Osteoblast (primary cell): ENCODE measurements at regions not wholly inside any gene's neighbourhood (a gene's known extent, or its start where the extent isn't known, plus 50 kb on each side); places are given as distances from the start of the nearest gene placed in this dataset.

Source experiments
- DNase-seq: peaks from one replicate; pipeline ENCODE4 v3.0.0; 2011; ENCODE audit warnings: low spot score, mixed read lengths; ENCODE audit not compliant: insufficient read length; ENCODE audit errors: missing footprints
- H2AFZ ChIP-seq: 2 replicates; pipeline ENCODE4 v1.6.0; 2011; ENCODE audit warnings: mild to moderate bottlenecking, low read length
- H3K27ac ChIP-seq: 2 replicates; pipeline ENCODE4 v1.5.1; 2011; ENCODE audit warnings: mild to moderate bottlenecking, low read depth, low read length, moderate library complexity
- H3K27me3 ChIP-seq: 2 replicates; pipeline ENCODE4 v1.6.0; 2012; ENCODE audit warnings: mild to moderate bottlenecking, control low read depth, inconsistent platforms, low read length, moderate library complexity; ENCODE audit not compliant: insufficient read depth
- H3K36me3 ChIP-seq: 2 replicates; pipeline ENCODE4 v1.5.1; 2011; ENCODE audit warnings: mild to moderate bottlenecking, low read length, control low read depth, moderate library complexity; ENCODE audit not compliant: insufficient read depth
- H3K4me1 ChIP-seq: 2 replicates; pipeline ENCODE4 v1.5.1; 2011; ENCODE audit warnings: mild to moderate bottlenecking, low read length, control low read depth, moderate library complexity; ENCODE audit not compliant: insufficient read depth
- H3K4me2 ChIP-seq: 2 replicates; pipeline ENCODE4 v1.6.0; 2011; ENCODE audit warnings: mild to moderate bottlenecking, low read length; ENCODE audit not compliant: insufficient read depth
- H3K4me3 ChIP-seq: fragments of 200-600 bp; sonication (generic); 3 replicates; pipeline ENCODE4 v1.5.1; 2012; ENCODE audit warnings: mild to moderate bottlenecking, low read length, inconsistent platforms; ENCODE audit not compliant: insufficient read depth
- H3K79me2 ChIP-seq: 2 replicates; pipeline ENCODE4 v1.6.0; 2012; ENCODE audit warnings: mild to moderate bottlenecking, low read length, control low read depth, inconsistent platforms; ENCODE audit not compliant: insufficient read depth
- H3K9me3 ChIP-seq: 2 replicates; pipeline ENCODE4 v1.5.1; 2011; ENCODE audit warnings: low read depth, low read length, control low read depth
- H4K20me1 ChIP-seq: 2 replicates; pipeline ENCODE4 v1.6.0; 2012; ENCODE audit warnings: mild to moderate bottlenecking, low read length, control low read depth; ENCODE audit not compliant: insufficient read depth
- CTCF ChIP-seq: IDR thresholded peaks from 2 replicates; pipeline ENCODE4 v1.5.1; 2011; ENCODE audit warnings: mild to moderate bottlenecking, low read depth, low read length, moderate library complexity; ENCODE audit errors: extremely low read depth

DNA sequence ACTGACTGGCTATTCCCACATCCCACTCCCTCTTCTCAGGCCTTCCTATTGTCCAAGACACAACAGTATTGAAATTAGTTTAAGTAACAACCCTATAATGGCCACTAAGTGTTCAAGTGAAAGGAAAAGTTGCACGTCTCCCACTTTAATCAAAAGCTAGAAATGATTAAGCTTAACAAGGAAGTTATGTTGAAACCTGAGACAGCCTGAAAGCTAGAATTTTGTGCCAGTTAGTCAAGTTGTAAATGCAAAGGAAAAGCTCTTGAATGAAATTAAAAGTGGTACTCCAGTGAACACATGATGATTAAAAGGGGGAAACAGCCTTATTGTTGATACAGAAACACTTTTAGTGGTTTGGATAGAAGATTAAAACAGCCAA, 332.7 kb downstream of the CASP12 start:
- no peak overlapping the region for H2AFZ ChIP-seq
- no peaks in the 10 kb centered on the region for H3K4me1 ChIP-seq
- TF ChIP-seq CTCF = no peak
- H4K20me1 ChIP-seq = no peaks in the 10 kb centered on the region
- H3K4me3 ChIP-seq = no peak overlapping the region
- H3K79me2 ChIP-seq = no peaks in the 10 kb centered on the region
- H3K4me2 ChIP-seq = no peak overlapping the region
- no peaks in the 10 kb centered on the region for H3K36me3 ChIP-seq
- H3K27me3 ChIP-seq = no peaks in the 10 kb centered on the region
- DNase-seq = no peak
- H3K9me3 ChIP-seq = no peaks in the 10 kb centered on the region
- H3K27ac ChIP-seq = no peak overlapping the region

DNA sequence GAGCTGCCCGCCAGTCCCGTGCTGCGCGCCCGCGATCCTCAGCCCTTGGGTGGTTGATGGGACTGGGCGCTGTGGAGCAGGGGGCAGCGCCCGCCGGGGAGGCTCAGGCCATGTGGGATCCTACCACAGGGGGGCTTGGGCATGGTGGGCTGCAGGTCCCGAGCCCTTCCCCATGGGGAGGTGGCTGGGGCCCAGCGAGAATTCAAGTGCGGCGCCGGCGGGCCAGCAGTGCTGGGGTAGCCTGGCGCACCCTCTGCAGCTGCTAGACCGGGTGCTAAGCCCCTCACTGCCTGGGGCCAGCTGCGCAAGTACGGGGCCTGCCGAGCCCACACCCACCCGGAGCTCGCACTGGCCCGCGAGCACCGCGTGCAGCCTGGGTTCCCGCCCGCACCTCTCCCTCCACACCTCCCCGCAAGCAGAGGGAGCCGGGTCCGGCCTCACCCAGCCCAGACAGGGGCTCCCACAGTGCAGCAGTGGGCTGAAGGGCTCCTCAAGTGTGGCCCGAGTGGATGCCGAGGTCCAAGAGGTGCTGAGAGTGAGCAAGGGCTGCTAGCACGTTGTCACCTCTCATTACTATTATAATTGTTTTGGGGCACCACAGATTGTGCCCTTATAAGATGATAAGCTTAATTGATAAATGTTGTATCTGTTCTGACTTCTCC, 333.2 kb downstream of the CASP12 start:
- H4K20me1 ChIP-seq = no peaks in the 10 kb centered on the region
- no peaks in the 10 kb centered on the region for H3K36me3 ChIP-seq
- H3K9me3 ChIP-seq = no peaks in the 10 kb centered on the region
- no peak overlapping the region for H2AFZ ChIP-seq
- H3K79me2 ChIP-seq = no peaks in the 10 kb centered on the region
- no peak overlapping the region for H3K27ac ChIP-seq
- no peaks in the 10 kb centered on the region for H3K27me3 ChIP-seq
- no peak for TF ChIP-seq CTCF
- no peak overlapping the region for H3K4me2 ChIP-seq
- no peak for DNase-seq
- no peak overlapping the region for H3K4me3 ChIP-seq
- H3K4me1 ChIP-seq = no peaks in the 10 kb centered on the region

DNA sequence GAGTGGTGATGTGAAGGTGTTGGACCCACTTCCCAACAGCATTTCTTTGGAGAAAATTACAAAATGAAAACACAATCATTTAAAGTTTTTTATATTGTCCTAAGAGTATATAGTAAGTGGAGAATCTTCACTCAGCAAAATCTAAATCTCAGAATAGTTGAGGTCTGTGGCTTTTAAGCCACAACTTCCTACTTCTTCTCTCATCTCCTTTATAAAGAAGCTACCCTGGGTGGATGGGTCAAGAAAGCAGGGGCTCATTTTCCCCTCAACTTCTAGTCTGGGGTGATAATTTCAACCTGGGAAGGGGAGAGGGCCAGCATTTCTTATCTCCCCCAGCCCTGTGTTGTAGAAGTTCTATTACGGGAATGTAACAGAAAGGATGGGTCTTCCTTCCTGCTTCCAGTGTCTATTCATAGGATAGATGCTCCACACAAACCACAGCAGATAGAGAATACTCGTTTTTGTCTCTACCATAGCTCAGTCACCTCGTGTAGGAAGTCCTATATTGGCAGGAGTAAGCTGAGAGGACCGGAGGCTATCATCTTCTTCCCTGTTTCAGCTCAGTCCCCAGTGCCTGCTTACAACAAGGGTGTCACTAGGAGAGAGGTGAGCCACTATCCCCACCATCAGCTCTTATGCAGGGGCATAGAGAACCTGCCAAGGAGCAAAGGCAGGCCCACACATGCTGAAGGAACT, 341.5 kb downstream of the CASP12 start:
- no peak overlapping the region for H3K4me2 ChIP-seq
- no peaks in the 10 kb centered on the region for H3K9me3 ChIP-seq
- H2AFZ ChIP-seq = no peak overlapping the region
- no peak overlapping the region for H3K27ac ChIP-seq
- no peak for TF ChIP-seq CTCF
- H3K27me3 ChIP-seq = no peaks in the 10 kb centered on the region
- no peaks in the 10 kb centered on the region for H3K36me3 ChIP-seq
- no peaks in the 10 kb centered on the region for H3K4me1 ChIP-seq
- DNase-seq = no peak
- no peaks in the 10 kb centered on the region for H3K79me2 ChIP-seq
- H4K20me1 ChIP-seq = no peaks in the 10 kb centered on the region
- H3K4me3 ChIP-seq = no peak overlapping the region

- Histone ChIP-seq H3K27ac (no peak overlapping the region), H3K27me3 (no peaks in the 10 kb centered on the region), H2AFZ (no peak overlapping the region), H3K4me1 (no peaks in the 10 kb centered on the region), H4K20me1 (no peaks in the 10 kb centered on the region), H3K4me3 (no peak overlapping the region), H3K9me3 (no peaks in the 10 kb centered on the region), H3K4me2 (no peak overlapping the region), H3K36me3 (no peaks in the 10 kb centered on the region), H3K79me2 (no peaks in the 10 kb centered on the region)
- TF ChIP-seq CTCF = no peak
- DNase-seq = no peak
Measured at GRCh38 chr11:104549019-104549418, 349.2 kb downstream of the CASP12 start.
